ENCODE measurements at regions not wholly inside any gene's neighbourhood (a gene's known extent, or its start where the extent isn't known, plus 50 kb on each side); places are given as distances from the start of the nearest gene placed in this dataset.

DNA sequence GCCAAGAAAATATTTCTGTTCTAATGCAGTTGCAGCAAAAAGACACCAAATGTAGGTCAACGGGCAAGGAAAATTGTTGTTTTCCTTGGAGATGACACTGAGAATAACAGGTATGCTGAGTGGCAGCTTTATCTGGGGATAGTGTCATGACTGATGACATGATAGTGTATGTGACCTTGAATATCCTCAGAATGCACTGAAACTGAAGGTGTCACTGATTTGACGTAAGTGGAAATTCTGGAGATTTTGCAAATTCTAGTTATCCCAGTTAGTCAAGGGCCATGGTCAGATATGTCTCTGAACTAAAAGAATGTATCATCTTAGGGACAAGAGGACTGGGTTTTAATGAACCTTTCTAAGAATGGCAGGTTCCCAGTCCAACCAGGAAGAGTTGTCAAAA, 138.0 kb upstream of the C9orf72 start:
- H3K4me3 ChIP-seq (replicated peaks; ENCODE audit: low read depth, low read length) = no peak overlapping the region
- TF ChIP-seq CTCF (IDR thresholded peaks at IDR 0.05; ENCODE audit: low read length, missing control alignments) = no peak
- DNase-seq (ENCODE audit: low read depth) = no peak

GRCh38 chr9:27712806-27713205, 139.5 kb upstream of the C9orf72 start:
- no peak overlapping the region for H3K4me3 ChIP-seq (replicated peaks; ENCODE audit: low read depth, low read length)
- no peak for DNase-seq (ENCODE audit: low read depth)
- TF ChIP-seq CTCF (IDR thresholded peaks at IDR 0.05; ENCODE audit: low read length, missing control alignments) = no peak

DNA sequence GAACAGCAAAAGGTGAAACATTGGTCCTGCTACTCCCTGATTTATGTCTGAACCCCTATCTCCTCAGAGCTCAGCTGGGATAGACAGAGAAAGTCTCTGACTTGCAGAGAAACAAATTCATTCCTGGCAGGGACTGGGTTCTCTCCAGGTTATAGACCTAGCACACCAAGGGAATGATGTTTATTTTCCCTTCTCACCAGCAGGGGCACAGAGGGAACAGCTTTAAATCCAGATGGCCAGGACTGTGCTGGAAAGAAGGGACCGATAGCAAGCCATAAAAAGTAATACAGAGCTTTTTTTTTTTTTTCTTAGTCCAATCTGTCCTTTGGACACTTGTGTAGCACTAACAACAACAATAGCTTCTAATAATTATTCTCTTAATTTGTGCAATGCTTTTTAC, 141.1 kb upstream of the C9orf72 start:
- no peak for DNase-seq (ENCODE audit: low read depth)
- H3K4me3 ChIP-seq (replicated peaks; ENCODE audit: low read depth, low read length) = no peak overlapping the region
- no peak for TF ChIP-seq CTCF (IDR thresholded peaks at IDR 0.05; ENCODE audit: low read length, missing control alignments)

DNA sequence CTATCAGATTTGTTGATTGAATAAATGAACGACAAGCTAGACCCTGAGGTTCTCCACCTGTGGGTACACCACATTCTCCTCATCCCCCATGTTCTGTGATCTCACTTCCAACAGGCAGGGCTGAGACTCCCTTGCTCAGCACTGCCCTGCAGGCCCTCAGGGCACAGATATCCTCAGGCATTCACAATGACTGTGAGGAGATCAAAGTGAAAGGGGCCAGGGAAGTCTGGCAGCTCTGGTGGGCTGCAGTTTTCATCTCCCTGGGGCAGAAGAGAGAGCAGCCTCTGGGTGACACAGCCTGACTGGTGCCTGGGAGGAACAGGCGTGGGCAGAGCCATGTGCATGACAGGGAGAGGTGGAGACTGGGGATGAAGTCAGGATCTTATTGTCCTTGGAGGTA, 142.4 kb upstream of the C9orf72 start:
- no peak overlapping the region for H3K4me3 ChIP-seq (replicated peaks; ENCODE audit: low read depth, low read length)
- DNase-seq (ENCODE audit: low read depth) = no peak
- no peak for TF ChIP-seq CTCF (IDR thresholded peaks at IDR 0.05; ENCODE audit: low read length, missing control alignments)

DNA sequence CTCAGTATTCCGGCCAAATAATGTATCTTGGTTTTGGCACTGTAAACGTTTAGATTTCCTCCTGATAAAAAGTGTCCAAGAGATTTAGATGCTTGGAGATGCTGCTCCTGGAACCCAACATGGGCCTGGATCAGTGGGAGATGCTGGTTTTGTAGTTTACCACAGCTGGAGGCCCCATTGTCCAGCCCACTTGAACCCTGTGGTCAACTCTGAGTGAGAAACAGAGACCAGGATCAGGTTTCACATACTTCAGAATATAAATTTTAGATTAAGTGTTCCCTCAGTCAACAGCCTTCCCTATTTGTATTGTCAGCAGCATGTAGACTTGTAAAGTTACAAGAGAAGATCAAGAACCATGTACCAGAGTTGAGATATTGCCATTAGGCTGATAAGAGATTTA, 144.7 kb upstream of the C9orf72 start:
- DNase-seq (ENCODE audit: low read depth) = no peak

GRCh38 chr9:27719711-27720110, 146.4 kb upstream of the C9orf72 start:
- no peak for DNase-seq (ENCODE audit: low read depth)
- no peak overlapping the region for H3K4me3 ChIP-seq (replicated peaks; ENCODE audit: low read depth, low read length)
- no peak for TF ChIP-seq CTCF (IDR thresholded peaks at IDR 0.05; ENCODE audit: low read length, missing control alignments)

More for the DNA sequence above, 144.7 kb upstream of the C9orf72 start:
- no peak for TF ChIP-seq CTCF (IDR thresholded peaks at IDR 0.05; ENCODE audit: low read length, missing control alignments)
- no peak overlapping the region for H3K4me3 ChIP-seq (replicated peaks; ENCODE audit: low read depth, low read length)

- H3K4me3 ChIP-seq (replicated peaks; ENCODE audit: low read depth, low read length) = no peak overlapping the region
- TF ChIP-seq CTCF (IDR thresholded peaks at IDR 0.05; ENCODE audit: low read length, missing control alignments) = no peak
- no peak for DNase-seq (ENCODE audit: low read depth)
Measured at GRCh38 chr9:27722866-27723265, 149.6 kb upstream of the C9orf72 start.

All from fibroblast of pulmonary artery (primary cell).